ENCODE measurements at regions not wholly inside any gene's neighbourhood (a gene's known extent, or its start where the extent isn't known, plus 50 kb on each side); places are given as distances from the start of the nearest gene placed in this dataset.

- TF ChIP-seq POLR2A (IDR thresholded peaks at IDR 0.05) (no peak), EP300 (IDR thresholded peaks at IDR 0.05) (no peak)
- TF ChIP-seq, protein P1, sequence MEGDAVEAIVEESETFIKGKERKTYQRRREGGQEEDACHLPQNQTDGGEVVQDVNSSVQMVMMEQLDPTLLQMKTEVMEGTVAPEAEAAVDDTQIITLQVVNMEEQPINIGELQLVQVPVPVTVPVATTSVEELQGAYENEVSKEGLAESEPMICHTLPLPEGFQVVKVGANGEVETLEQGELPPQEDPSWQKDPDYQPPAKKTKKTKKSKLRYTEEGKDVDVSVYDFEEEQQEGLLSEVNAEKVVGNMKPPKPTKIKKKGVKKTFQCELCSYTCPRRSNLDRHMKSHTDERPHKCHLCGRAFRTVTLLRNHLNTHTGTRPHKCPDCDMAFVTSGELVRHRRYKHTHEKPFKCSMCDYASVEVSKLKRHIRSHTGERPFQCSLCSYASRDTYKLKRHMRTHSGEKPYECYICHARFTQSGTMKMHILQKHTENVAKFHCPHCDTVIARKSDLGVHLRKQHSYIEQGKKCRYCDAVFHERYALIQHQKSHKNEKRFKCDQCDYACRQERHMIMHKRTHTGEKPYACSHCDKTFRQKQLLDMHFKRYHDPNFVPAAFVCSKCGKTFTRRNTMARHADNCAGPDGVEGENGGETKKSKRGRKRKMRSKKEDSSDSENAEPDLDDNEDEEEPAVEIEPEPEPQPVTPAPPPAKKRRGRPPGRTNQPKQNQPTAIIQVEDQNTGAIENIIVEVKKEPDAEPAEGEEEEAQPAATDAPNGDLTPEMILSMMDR (IDR thresholded peaks at IDR 0.05) = no peak
These were observed 304.7 kb upstream of the SYT1 start for GRCh38 chr12:78559886-78560285.
